GM12878 (cell line): ENCODE measurements at regions not wholly inside any gene's neighbourhood (a gene's known extent, or its start where the extent isn't known, plus 50 kb on each side); places are given as distances from the start of the nearest gene placed in this dataset.

Source experiments
- ATAC-seq: fragments of 200-7000 bp; cut with Tn5 transposase; 3 replicates; pipeline ENCODE4 v1.9.1; 2020; ENCODE audit warnings: mild to moderate bottlenecking, moderate library complexity
- BruUV-seq: library from RNA; stranded (reverse); fragments of 400-500 nt; replicated peaks from 2 replicates; lab custom pipeline; 2021; lab: Mats Ljungman, UMichigan
- CTCF ChIA-PET: fragments of 300-600 bp; sonication (Branson Sonifier 250); formaldehyde crosslinking; extraction: SDS; loops from one replicate; lab custom pipeline; 2021; ENCODE audit warnings: inconsistent platforms; lab: Yijun Ruan, JAX
- POLR2A ChIA-PET: fragments of 350-600 bp; formaldehyde crosslinking; extraction: SDS; loops from one replicate; lab custom pipeline; 2021; ENCODE audit warnings: inconsistent platforms; lab: Charles Lee
- RAD21 ChIA-PET: fragments of 300-600 bp; sonication (Branson Sonifier 250); formaldehyde crosslinking; loops from one replicate; lab custom pipeline; 2023; ENCODE audit warnings: antibody characterized with exemption; ENCODE audit not compliant: unreplicated experiment; lab: Charles Lee
- SMC1A ChIA-PET: fragments of 300-600 bp; sonication (Branson Sonifier 250); formaldehyde crosslinking; loops from one replicate; lab custom pipeline; 2023; ENCODE audit not compliant: unreplicated experiment, uncharacterized antibody; lab: Charles Lee
- DNase-seq: peaks from one replicate; pipeline ENCODE4 v3.0.0-alpha.2; 2011; ENCODE audit warnings: low read depth, low spot score
- FAIRE-seq: peaks from 3 replicates; lab custom pipeline; 2011; peaks lifted over from hg19 to GRCh38; lab: Jason Lieb, UNC
- H2AFZ ChIP-seq: 2 replicates; pipeline ENCODE4 v1.6.0; 2011; ENCODE audit warnings: low read depth, low read length, control low read depth; ENCODE audit not compliant: control insufficient read depth
- H3K27ac ChIP-seq: 2 replicates; pipeline ENCODE4 v1.5.1; 2011; ENCODE audit warnings: control low read depth; ENCODE audit not compliant: control insufficient read depth, insufficient read depth
- H3K27me3 ChIP-seq, 2 experiments: replicated peaks in 1 of 2; 2 replicates each; pipeline versions ENCODE4 v1.6.0 to v1.6.1; 2011; ENCODE audit warnings: low read length in 1 of 2; ENCODE audit not compliant: control insufficient read depth in 2 of 2, insufficient read depth in 2 of 2
- H3K36me3 ChIP-seq, 2 experiments: 2 replicates each; pipeline ENCODE4 v1.5.1; 2011; ENCODE audit warnings: low read length in 1 of 2; ENCODE audit not compliant: control insufficient read depth in 2 of 2, insufficient read depth in 2 of 2
- H3K4me1 ChIP-seq: 2 replicates; pipeline ENCODE4 v1.6.1; 2011; ENCODE audit warnings: mild to moderate bottlenecking, low read length, moderate library complexity, mixed read lengths; ENCODE audit not compliant: control insufficient read depth, insufficient read depth
- H3K4me2 ChIP-seq: 2 replicates; pipeline ENCODE4 v1.6.0; 2011; ENCODE audit warnings: control low read depth; ENCODE audit not compliant: control insufficient read depth, insufficient read depth
- H3K4me3 ChIP-seq: fragments of 200-600 bp; sonication (generic); 2 replicates; pipeline ENCODE4 v1.5.1; 2016
- H3K79me2 ChIP-seq: 2 replicates; pipeline ENCODE4 v1.6.0; 2011; ENCODE audit warnings: low read length; ENCODE audit not compliant: control insufficient read depth, insufficient read depth
- H3K9ac ChIP-seq: 2 replicates; pipeline ENCODE4 v1.8.0; 2011; ENCODE audit warnings: low read length, control low read depth, mixed read lengths; ENCODE audit not compliant: control insufficient read depth, insufficient read depth
- H3K9me3 ChIP-seq: replicated peaks from 3 replicates; pipeline ENCODE4 v1.5.1; 2011; ENCODE audit warnings: mild to moderate bottlenecking, low read length; ENCODE audit not compliant: control insufficient read depth, insufficient read depth
- H4K20me1 ChIP-seq: 2 replicates; pipeline ENCODE4 v1.6.0; 2011; ENCODE audit not compliant: control insufficient read depth, insufficient read depth
- E2F4 ChIP-seq: IDR thresholded peaks from 2 replicates; pipeline ENCODE4 v1.6.1; 2012; ENCODE audit warnings: low read depth, low read length, improper control_type of control experiment
- KLF5 ChIP-seq: fragments of 450-650 bp; IDR thresholded peaks from 2 replicates; pipeline ENCODE4 v1.6.1; 2014; ENCODE audit warnings: mild to moderate bottlenecking; ENCODE audit not compliant: partially characterized antibody
- NRF1 ChIP-seq: conservative IDR thresholded peaks from 2 replicates; pipeline ENCODE4 v1.6.1; 2011; ENCODE audit warnings: mild to moderate bottlenecking, low read depth, low read length, improper control_type of control experiment
- POU2F2 ChIP-seq: IDR thresholded peaks from 3 replicates; pipeline ENCODE4 v1.6.1; 2011; ENCODE audit warnings: low read depth, mild to moderate bottlenecking, low read length, borderline replicate concordance
- RAD51 ChIP-seq: fragments of 450-650 bp; IDR thresholded peaks from 2 replicates; pipeline ENCODE4 v1.6.1; 2016; ENCODE audit warnings: moderate library complexity, mild to moderate bottlenecking, inconsistent platforms
- STAT1 ChIP-seq: fragments of 450-650 bp; conservative IDR thresholded peaks from 2 replicates; pipeline ENCODE4 v1.6.1; 2014; ENCODE audit warnings: antibody characterized with exemption, mild to moderate bottlenecking
- ZNF592 ChIP-seq: fragments of 450-650 bp; IDR thresholded peaks from 2 replicates; pipeline ENCODE4 v1.6.1; 2017; ENCODE audit warnings: mild to moderate bottlenecking, moderate library complexity
- WGBS: methylation state at CpG from one replicate; pipeline ENCODE4 v1.1.6; 2016; ENCODE audit warnings: low lambda C conversion rate; ENCODE audit not compliant: insufficient replicate concordance, insufficient coverage; ENCODE audit errors: missing lambda C conversion rate; 5-methylcytosine and 5-hydroxymethylcytosine counted together
- in situ Hi-C: fragments of 300-500 bp; cut with MboI; formaldehyde crosslinking; loops from 9 replicates; pipeline ENCODE4 v1.14.3; 2018; ENCODE audit warnings: mixed read lengths
- intact Hi-C: fragments of 100-400 bp; cut with micrococcal nuclease; formaldehyde crosslinking; loops from one replicate; pipeline ENCODE4 v1.14.2; 2022; ENCODE audit not compliant: unreplicated experiment

- no peak for TF ChIP-seq ZNF592
These were observed 1149.5 kb downstream of the BCL11B start (continued) for GRCh38 chr14:98122527-98122926.

- H3K36me3 ChIP-seq = no peaks in the 10 kb centered on the region
- no peak overlapping the region for H3K27ac ChIP-seq
- ATAC-seq (no peak), FAIRE-seq (no peak), DNase-seq (no peak)
- RAD21 ChIA-PET = interaction anchor here (1.1 to 1.5 kb wide), 3 partner anchors 10 to 85 kb away, joined by 3 to 4 read pairs (median 3); no protein-coding TSS in a partner anchor
- no peak overlapping the region for H3K4me3 ChIP-seq
- SMC1A ChIA-PET = interaction anchor here (0.6 to 3.4 kb wide), 5 partner anchors 10 to 97 kb away, joined by 3 to 15 read pairs (median 4); no protein-coding TSS in a partner anchor
- H3K9ac ChIP-seq = no peak overlapping the region
- H3K79me2 ChIP-seq = no peaks in the 10 kb centered on the region
- POLR2A ChIA-PET = interaction anchor here (1.6 kb wide), 1 partner anchor 10 kb away, joined by 3 read pairs; no protein-coding TSS in a partner anchor
- CTCF ChIA-PET = interaction anchor here (1.0 to 2.2 kb wide), 3 partner anchors 10 to 18 kb away, joined by 3 to 6 read pairs (median 4); no protein-coding TSS in a partner anchor
- BruUV-seq = no TSS peak
- TF ChIP-seq POU2F2 (no peak), RAD51 (no peak), E2F4 (no peak), KLF5 (no peak), NRF1 (no peak), STAT1 (no peak)
- no peaks in the 10 kb centered on the region for H3K27me3 ChIP-seq
- 0% methylated on average over 2 of the region's 2 CpGs for WGBS
- in situ Hi-C loops (loop anchor here (25.0 kb wide), 1 partner anchor 1132 kb away; the partner anchor contains the start of gene BCL11B), intact Hi-C loops (no loop called here)
- no peaks in the 10 kb centered on the region for H3K9me3 ChIP-seq
- no peak overlapping the region for H3K4me2 ChIP-seq
- H4K20me1 ChIP-seq = no peaks in the 10 kb centered on the region
- no peak overlapping the region for H2AFZ ChIP-seq
- no peaks in the 10 kb centered on the region for H3K4me1 ChIP-seq
These were observed 1141.3 kb downstream of the BCL11B start for GRCh38 chr14:98130691-98131090.
